H9 (cell line): ENCODE measurements at regions not wholly inside any gene's neighbourhood (a gene's known extent, or its start where the extent isn't known, plus 50 kb on each side); places are given as distances from the start of the nearest gene placed in this dataset.

ENCODE experiments used
- DNase-seq: peaks from one replicate; pipeline ENCODE4 v3.0.0-alpha.2; 2017
- H2AFZ ChIP-seq: one replicate; pipeline ENCODE4 v1.6.1; 2013; ENCODE audit warnings: mild to moderate bottlenecking, low read length, control low read depth, moderate library complexity
- H2AK5ac ChIP-seq: 2 replicates; pipeline ENCODE4 v1.6.1; 2013; ENCODE audit warnings: low read length, control low read depth, mixed read lengths; ENCODE audit not compliant: insufficient read length
- H2BK120ac ChIP-seq: one replicate; pipeline ENCODE4 v1.6.1; 2013; ENCODE audit warnings: low read depth, mild to moderate bottlenecking, low read length, control low read depth, inconsistent platforms; ENCODE audit not compliant: poor library complexity, severe bottlenecking
- H2BK12ac ChIP-seq: 2 replicates; pipeline ENCODE4 v1.6.1; 2013; ENCODE audit warnings: low read length, control low read depth, mixed read lengths, low read depth; ENCODE audit not compliant: insufficient read length
- H2BK15ac ChIP-seq: 2 replicates; pipeline ENCODE4 v1.6.1; 2013; ENCODE audit warnings: low read depth, low read length, control low read depth
- H2BK20ac ChIP-seq: one replicate; pipeline ENCODE4 v1.6.1; 2013; ENCODE audit warnings: low read depth, mild to moderate bottlenecking, low read length, control low read depth, inconsistent platforms; ENCODE audit not compliant: poor library complexity, severe bottlenecking
- H2BK5ac ChIP-seq: 2 replicates; pipeline ENCODE4 v1.6.1; 2013; ENCODE audit warnings: low read length, control low read depth, mixed read lengths; ENCODE audit not compliant: insufficient read length
- H3K14ac ChIP-seq: 2 replicates; pipeline ENCODE4 v1.6.1; 2013; ENCODE audit warnings: low read length, control low read depth; ENCODE audit not compliant: insufficient read depth
- H3K18ac ChIP-seq: 2 replicates; pipeline ENCODE4 v1.6.1; 2013; ENCODE audit warnings: low read depth, mild to moderate bottlenecking, mixed read lengths, low read length, control low read depth; ENCODE audit not compliant: insufficient read length
- H3K23ac ChIP-seq: 2 replicates; pipeline ENCODE4 v1.6.1; 2013; ENCODE audit warnings: low read length, control low read depth, mixed read lengths, low read depth; ENCODE audit not compliant: insufficient read length
- H3K23me2 ChIP-seq: 2 replicates; pipeline ENCODE4 v1.6.1; 2013; ENCODE audit warnings: low read depth, mild to moderate bottlenecking, mixed read lengths, low read length, control low read depth; ENCODE audit not compliant: insufficient read length, poor library complexity, severe bottlenecking
- H3K27ac ChIP-seq: 2 replicates; pipeline ENCODE4 v1.5.1; 2013; ENCODE audit warnings: low read length, control low read depth, mixed read lengths, low read depth; ENCODE audit not compliant: insufficient read length
- H3K27me3 ChIP-seq: 2 replicates; pipeline ENCODE4 v1.6.1; 2013; ENCODE audit warnings: low read length, control low read depth, inconsistent platforms; ENCODE audit not compliant: insufficient read depth
- H3K4ac ChIP-seq: 2 replicates; pipeline ENCODE4 v1.6.1; 2013; ENCODE audit warnings: low read depth, mild to moderate bottlenecking, control low read depth, inconsistent platforms, low read length, moderate library complexity
- H3K4me1 ChIP-seq: 2 replicates; pipeline ENCODE4 v1.6.1; 2013; ENCODE audit warnings: low read length, control low read depth, inconsistent platforms; ENCODE audit not compliant: insufficient read depth
- H3K4me2 ChIP-seq: 2 replicates; pipeline ENCODE4 v1.6.1; 2013; ENCODE audit warnings: low read length, control low read depth, mixed read lengths; ENCODE audit not compliant: insufficient read length, insufficient read depth
- H3K56ac ChIP-seq: 2 replicates; pipeline ENCODE4 v1.6.1; 2013; ENCODE audit warnings: low read depth, mild to moderate bottlenecking, mixed read lengths, low read length, control low read depth; ENCODE audit not compliant: insufficient read length
- H3K79me1 ChIP-seq: 2 replicates; pipeline ENCODE4 v1.6.1; 2013; ENCODE audit warnings: low read depth, mild to moderate bottlenecking, moderate library complexity, low read length, control low read depth, inconsistent platforms; ENCODE audit not compliant: insufficient read depth, poor library complexity, severe bottlenecking
- H3K79me2 ChIP-seq: 2 replicates; pipeline ENCODE4 v1.6.1; 2013; ENCODE audit warnings: low read length, control low read depth, inconsistent platforms; ENCODE audit not compliant: insufficient read depth
- H3K9ac ChIP-seq: 2 replicates; pipeline ENCODE4 v1.6.1; 2013; ENCODE audit warnings: low read length, control low read depth, mixed read lengths; ENCODE audit not compliant: insufficient read length; ENCODE audit errors: extremely low read depth
- H3K9me3 ChIP-seq: one replicate; pipeline ENCODE4 v1.6.1; 2013; ENCODE audit warnings: low read depth, low read length, inconsistent platforms; ENCODE audit not compliant: control insufficient read depth
- H3T11ph ChIP-seq: one replicate; pipeline ENCODE4 v1.6.1; 2013; ENCODE audit warnings: mild to moderate bottlenecking, low read length, control low read depth, inconsistent platforms
- H4K20me1 ChIP-seq: one replicate; pipeline ENCODE4 v1.6.1; 2013; ENCODE audit not compliant: control insufficient read depth, insufficient read length, insufficient read depth
- H4K5ac ChIP-seq: 2 replicates; pipeline ENCODE4 v1.6.1; 2013; ENCODE audit warnings: low read depth, mild to moderate bottlenecking, mixed read lengths, low read length, control low read depth; ENCODE audit not compliant: insufficient read length
- H4K8ac ChIP-seq: replicated peaks from 2 replicates; pipeline ENCODE4 v1.6.1; 2013; ENCODE audit warnings: low read length, control low read depth, mixed read lengths, low read depth; ENCODE audit not compliant: insufficient read length
- H4K91ac ChIP-seq: 2 replicates; pipeline ENCODE4 v1.6.1; 2013; ENCODE audit warnings: low read depth, mild to moderate bottlenecking, moderate library complexity, mixed read lengths, low read length, control low read depth; ENCODE audit not compliant: insufficient read length
- H3K27ac Mint-ChIP-seq, 3 experiments: 2 replicates in 2 of 3; 3 replicates in 1 of 3; pipeline ENCODE4 v1.8.0; 2020 to 2021; ENCODE audit warnings: mixed read lengths in 3 of 3, mild to moderate bottlenecking in 1 of 3, moderate library complexity in 1 of 3
- H3K27me3 Mint-ChIP-seq: 2 replicates; pipeline ENCODE4 v1.8.0; 2021; ENCODE audit warnings: low read depth, mild to moderate bottlenecking, moderate library complexity, mixed read lengths
- H3K36me3 Mint-ChIP-seq, 3 experiments: 2 replicates in 2 of 3; 3 replicates in 1 of 3; pipeline ENCODE4 v1.8.0; 2020 to 2021; ENCODE audit warnings: low read depth in 3 of 3, mixed read lengths in 3 of 3; ENCODE audit not compliant: insufficient read depth in 1 of 3
- H3K4me1 Mint-ChIP-seq, 2 experiments: 2 replicates each; pipeline ENCODE4 v1.8.0; 2020; ENCODE audit warnings: mixed read lengths in 2 of 2
- H3K4me3 Mint-ChIP-seq, 2 experiments: 2 replicates in 1 of 2; 3 replicates in 1 of 2; pipeline ENCODE4 v1.8.0; 2020 to 2021; ENCODE audit warnings: mild to moderate bottlenecking in 2 of 2, mixed read lengths in 2 of 2, moderate library complexity in 1 of 2
- H3K9me3 Mint-ChIP-seq, 2 experiments: 2 replicates in 1 of 2; 3 replicates in 1 of 2; pipeline ENCODE4 v1.8.0; 2020; ENCODE audit warnings: mild to moderate bottlenecking in 2 of 2, mixed read lengths in 2 of 2, moderate library complexity in 1 of 2
- WGBS: extraction: QIAGEN DNeasy Blood & Tissue Kit; methylation state at CpG from one replicate; pipeline ENCODE4 v1.1.7; 2013; ENCODE audit warnings: missing lambda C conversion rate, low lambda C conversion rate, mixed read lengths; ENCODE audit not compliant: insufficient read length; ENCODE audit errors: extremely low coverage; 5-methylcytosine and 5-hydroxymethylcytosine counted together
- TF ChIP-seq, protein P1 (sequence below): fragments of 200-600 bp; sonication (generic); conservative IDR thresholded peaks from 3 replicates; pipeline ENCODE4 v1.8.0; 2021; ENCODE audit warnings: antibody characterized with exemption, mild to moderate bottlenecking

GRCh38 chr5:159515909-159516415, 185.7 kb upstream of the IL12B start:
- no peaks in the 10 kb centered on the region for H3K79me2 ChIP-seq
- H2AFZ ChIP-seq: no peak overlapping the region
- no peak overlapping the region for H4K8ac ChIP-seq
- H4K5ac ChIP-seq: no peak overlapping the region
- H3K18ac ChIP-seq: no peak overlapping the region
- no CpG with 5 or more reads among the region's 10 CpGs for WGBS
- no peaks in the 10 kb centered on the region for H3K23me2 ChIP-seq
- DNase-seq: peak; percentile 85
- H2BK20ac ChIP-seq: no peak overlapping the region
- no peak overlapping the region for H2BK15ac ChIP-seq
- no peaks in the 10 kb centered on the region for H3K27me3 ChIP-seq
- no peaks in the 10 kb centered on the region for H3K4me1 ChIP-seq
- no peak overlapping the region for H3K9ac ChIP-seq
- H3K14ac ChIP-seq: no peak overlapping the region
- no peak overlapping the region for H2BK5ac ChIP-seq
- H3K9me3 Mint-ChIP-seq: no peaks in the 10 kb centered on the region
- no peak overlapping the region for H3T11ph ChIP-seq
- H3K27ac ChIP-seq: no peak overlapping the region
- H4K20me1 ChIP-seq: no peaks in the 10 kb centered on the region
- H3K4me1 Mint-ChIP-seq: no peaks in the 10 kb centered on the region
- no peak overlapping the region for H2BK12ac ChIP-seq
- no peak overlapping the region for H3K4ac ChIP-seq
- H3K27me3 Mint-ChIP-seq: no peaks in the 10 kb centered on the region; the same call in 1 of the 2 replicates
- H3K4me2 ChIP-seq: no peak overlapping the region
- TF ChIP-seq, protein P1, sequence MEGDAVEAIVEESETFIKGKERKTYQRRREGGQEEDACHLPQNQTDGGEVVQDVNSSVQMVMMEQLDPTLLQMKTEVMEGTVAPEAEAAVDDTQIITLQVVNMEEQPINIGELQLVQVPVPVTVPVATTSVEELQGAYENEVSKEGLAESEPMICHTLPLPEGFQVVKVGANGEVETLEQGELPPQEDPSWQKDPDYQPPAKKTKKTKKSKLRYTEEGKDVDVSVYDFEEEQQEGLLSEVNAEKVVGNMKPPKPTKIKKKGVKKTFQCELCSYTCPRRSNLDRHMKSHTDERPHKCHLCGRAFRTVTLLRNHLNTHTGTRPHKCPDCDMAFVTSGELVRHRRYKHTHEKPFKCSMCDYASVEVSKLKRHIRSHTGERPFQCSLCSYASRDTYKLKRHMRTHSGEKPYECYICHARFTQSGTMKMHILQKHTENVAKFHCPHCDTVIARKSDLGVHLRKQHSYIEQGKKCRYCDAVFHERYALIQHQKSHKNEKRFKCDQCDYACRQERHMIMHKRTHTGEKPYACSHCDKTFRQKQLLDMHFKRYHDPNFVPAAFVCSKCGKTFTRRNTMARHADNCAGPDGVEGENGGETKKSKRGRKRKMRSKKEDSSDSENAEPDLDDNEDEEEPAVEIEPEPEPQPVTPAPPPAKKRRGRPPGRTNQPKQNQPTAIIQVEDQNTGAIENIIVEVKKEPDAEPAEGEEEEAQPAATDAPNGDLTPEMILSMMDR: peak; percentile 91
- no peak overlapping the region for H2AK5ac ChIP-seq
- no peak overlapping the region for H3K27ac Mint-ChIP-seq
- no peak overlapping the region for H4K91ac ChIP-seq
- H3K4me3 Mint-ChIP-seq: no peak overlapping the region
- no peak overlapping the region for H2BK120ac ChIP-seq
- H3K9me3 ChIP-seq: no peaks in the 10 kb centered on the region
- no peak overlapping the region for H3K56ac ChIP-seq
- H3K36me3 Mint-ChIP-seq: no peaks in the 10 kb centered on the region
- no peak overlapping the region for H3K23ac ChIP-seq
- H3K79me1 ChIP-seq: no peaks in the 10 kb centered on the region
